ENCODE measurements at regions not wholly inside any gene's neighbourhood (a gene's known extent, or its start where the extent isn't known, plus 50 kb on each side); places are given as distances from the start of the nearest gene placed in this dataset.

DNA sequence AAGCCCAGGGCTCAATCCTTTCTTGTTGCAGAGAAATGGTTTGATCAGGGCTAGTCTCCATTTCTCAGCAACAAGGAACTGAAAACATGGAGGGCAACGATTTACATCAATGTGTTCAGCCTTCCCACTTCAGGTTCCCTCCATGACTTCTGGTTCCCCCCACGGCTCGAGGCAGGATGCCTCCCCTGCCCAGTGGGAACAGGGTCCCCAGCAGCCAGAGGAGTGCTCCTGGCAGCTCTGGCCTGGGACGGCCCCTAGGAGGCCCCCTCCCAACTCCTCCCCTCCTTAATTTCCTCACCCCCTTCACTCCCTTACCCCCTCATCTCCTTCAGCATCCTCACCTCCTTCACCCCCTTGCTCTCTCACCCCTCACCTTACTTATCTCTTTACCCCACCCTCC, 283.8 kb downstream of the CDC5L start:
- TF ChIP-seq CTCF (IDR thresholded peaks at IDR 0.05; ENCODE audit: borderline replicate concordance, extremely low read depth, low read length, poor library complexity, severe bottlenecking): no peak
- no peak for TF ChIP-seq EZH2 (IDR thresholded peaks at IDR 0.05; ENCODE audit: borderline replicate concordance, low read depth, low read length, severe bottlenecking)
